Trophoblast cell (in vitro differentiated cells and primary cell): ENCODE measurements at regions not wholly inside any gene's neighbourhood (a gene's known extent, or its start where the extent isn't known, plus 50 kb on each side); places are given as distances from the start of the nearest gene placed in this dataset.

ENCODE experiments used
- DNase-seq, 2 donors: peaks; one replicate each; pipeline ENCODE4 v3.0.0-alpha.2; 2016
- H2AFZ ChIP-seq: 2 replicates; pipeline ENCODE4 v1.6.1; 2013; ENCODE audit warnings: low read length, moderate library complexity, mild to moderate bottlenecking; ENCODE audit not compliant: insufficient read depth, poor library complexity
- H2AK5ac ChIP-seq: 2 replicates; pipeline ENCODE4 v1.6.1; 2013; ENCODE audit warnings: mild to moderate bottlenecking, low read length
- H2BK120ac ChIP-seq: 2 replicates; pipeline ENCODE4 v1.6.1; 2013; ENCODE audit warnings: low read length, mild to moderate bottlenecking, moderate library complexity; ENCODE audit not compliant: insufficient read depth, poor library complexity
- H2BK12ac ChIP-seq: 2 replicates; pipeline ENCODE4 v1.6.1; 2013; ENCODE audit warnings: mild to moderate bottlenecking, low read length, moderate library complexity
- H2BK5ac ChIP-seq: 2 replicates; pipeline ENCODE4 v1.6.1; 2013; ENCODE audit warnings: low read length, low read depth, moderate library complexity, mild to moderate bottlenecking; ENCODE audit not compliant: poor library complexity
- H3K14ac ChIP-seq: 2 replicates; pipeline ENCODE4 v1.6.1; 2013; ENCODE audit warnings: mild to moderate bottlenecking, low read length
- H3K18ac ChIP-seq: 2 replicates; pipeline ENCODE4 v1.6.1; 2013; ENCODE audit warnings: mild to moderate bottlenecking, low read length
- H3K23ac ChIP-seq: 2 replicates; pipeline ENCODE4 v1.6.1; 2013; ENCODE audit warnings: low read length
- H3K27ac ChIP-seq: 2 replicates; pipeline ENCODE4 v1.5.1; 2013; ENCODE audit warnings: low read depth, mild to moderate bottlenecking, inconsistent platforms, low read length, moderate library complexity
- H3K27me3 ChIP-seq: 2 replicates; pipeline ENCODE4 v1.6.1; 2013; ENCODE audit warnings: inconsistent platforms, mild to moderate bottlenecking, low read length, moderate library complexity; ENCODE audit not compliant: insufficient read depth
- H3K36me3 ChIP-seq, 2 experiments: 1 replicate in 1 of 2; 2 replicates in 1 of 2; pipeline ENCODE4 v1.6.1; 2013; ENCODE audit warnings: low read length in 2 of 2, mild to moderate bottlenecking in 2 of 2, moderate library complexity in 1 of 2; ENCODE audit not compliant: insufficient read depth in 2 of 2, control insufficient read depth in 1 of 2
- H3K4ac ChIP-seq: 2 replicates; pipeline ENCODE4 v1.6.1; 2013; ENCODE audit warnings: low read depth, mild to moderate bottlenecking, low read length, moderate library complexity
- H3K4me1 ChIP-seq, 2 experiments: 1 replicate in 1 of 2; 2 replicates in 1 of 2; pipeline ENCODE4 v1.6.1; 2013; ENCODE audit warnings: low read length in 2 of 2, mild to moderate bottlenecking in 2 of 2, moderate library complexity in 1 of 2; ENCODE audit not compliant: insufficient read depth in 2 of 2, control insufficient read depth in 1 of 2
- H3K4me2 ChIP-seq: 2 replicates; pipeline ENCODE4 v1.6.1; 2013; ENCODE audit warnings: inconsistent platforms, mild to moderate bottlenecking, low read length, moderate library complexity
- H3K4me3 ChIP-seq: 2 replicates; pipeline ENCODE4 v1.5.1; 2013; ENCODE audit warnings: mild to moderate bottlenecking, low read depth, low read length, inconsistent platforms
- H3K79me1 ChIP-seq: one replicate; pipeline ENCODE4 v1.6.1; 2013; ENCODE audit warnings: low read length
- H3K79me2 ChIP-seq: 2 replicates; pipeline ENCODE4 v1.6.1; 2013; ENCODE audit warnings: low read length, mild to moderate bottlenecking; ENCODE audit not compliant: control insufficient read depth, insufficient read depth, poor library complexity
- H3K9ac ChIP-seq: 2 replicates; pipeline ENCODE4 v1.6.1; 2013; ENCODE audit warnings: mild to moderate bottlenecking, low read length
- H3K9me3 ChIP-seq: 2 replicates; pipeline ENCODE4 v1.6.1; 2013; ENCODE audit warnings: low read depth, mild to moderate bottlenecking, control low read depth, inconsistent platforms, low read length; ENCODE audit not compliant: insufficient read depth
- H4K12ac ChIP-seq: 2 replicates; pipeline ENCODE4 v1.6.1; 2013; ENCODE audit warnings: low read depth, mild to moderate bottlenecking, low read length, moderate library complexity
- H4K8ac ChIP-seq: 2 replicates; pipeline ENCODE4 v1.6.1; 2013; ENCODE audit warnings: low read depth, mild to moderate bottlenecking, low read length, moderate library complexity
- H4K91ac ChIP-seq: one replicate; pipeline ENCODE4 v1.6.1; 2013; ENCODE audit warnings: low read depth, mild to moderate bottlenecking, low read length, moderate library complexity
- WGBS: extraction: QIAGEN DNeasy Blood & Tissue Kit; methylation state at CpG from one replicate; pipeline ENCODE4 v1.1.7; 2013; ENCODE audit warnings: missing lambda C conversion rate; ENCODE audit not compliant: insufficient read length, insufficient coverage; ENCODE audit errors: extremely low coverage; 5-methylcytosine and 5-hydroxymethylcytosine counted together

DNA sequence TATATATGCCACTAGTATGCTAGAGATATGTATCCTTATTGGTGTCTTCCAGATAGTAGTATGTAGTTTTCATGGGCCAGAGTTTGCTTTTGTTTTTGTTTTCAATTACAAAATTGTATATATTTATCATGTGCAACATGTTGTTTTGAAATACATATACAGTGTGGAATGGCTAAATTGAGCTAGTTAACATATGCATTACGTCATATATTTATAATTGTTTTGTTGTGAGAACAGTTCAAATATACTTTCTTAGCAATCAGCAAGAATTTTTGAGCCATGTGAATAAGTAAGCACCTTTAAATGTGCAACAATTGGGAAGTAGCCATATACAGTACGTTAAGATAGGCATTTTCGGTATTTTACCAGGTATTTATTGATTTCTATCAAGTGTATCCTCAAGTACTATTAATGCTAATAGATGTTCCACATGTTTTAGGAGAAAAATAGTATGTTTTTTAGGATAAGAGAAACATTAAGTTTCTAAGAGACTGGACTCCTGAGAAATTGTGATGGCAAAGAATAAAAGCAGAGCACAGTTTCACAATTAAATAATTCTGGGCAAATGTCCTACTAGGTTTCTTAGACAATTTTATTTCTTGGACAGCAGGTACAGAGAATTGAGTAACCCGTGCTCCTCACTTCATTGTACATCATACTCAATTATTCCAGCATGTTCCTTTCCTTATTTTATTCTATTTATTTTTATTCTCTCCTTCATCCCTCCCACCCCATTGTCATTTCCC, 60.5 kb upstream of the SLC5A12 start:
- Histone ChIP-seq H4K91ac (no peak overlapping the region), H3K4me1 (no peaks in the 10 kb centered on the region), H2BK120ac (no peak overlapping the region), H3K9ac (no peak overlapping the region), H3K23ac (no peak overlapping the region), H3K27ac (no peak overlapping the region), H3K36me3 (no peaks in the 10 kb centered on the region), H3K79me2 (no peaks in the 10 kb centered on the region), H3K14ac (no peak overlapping the region), H3K79me1 (no peaks in the 10 kb centered on the region), H2BK5ac (no peak overlapping the region), H3K9me3 (peaks cover 7% of the 10 kb centered on the region), H4K12ac (no peak overlapping the region), H3K27me3 (no peaks in the 10 kb centered on the region), H2BK12ac (no peak overlapping the region), H3K4me2 (no peak overlapping the region), H4K8ac (no peak overlapping the region), H2AFZ (no peak overlapping the region), H3K18ac (no peak overlapping the region), H3K4me3 (no peak overlapping the region), H3K4ac (no peak overlapping the region), H2AK5ac (no peak overlapping the region)
- no peak for DNase-seq
- no CpG with 5 or more reads among the region's 4 CpGs for WGBS

DNA sequence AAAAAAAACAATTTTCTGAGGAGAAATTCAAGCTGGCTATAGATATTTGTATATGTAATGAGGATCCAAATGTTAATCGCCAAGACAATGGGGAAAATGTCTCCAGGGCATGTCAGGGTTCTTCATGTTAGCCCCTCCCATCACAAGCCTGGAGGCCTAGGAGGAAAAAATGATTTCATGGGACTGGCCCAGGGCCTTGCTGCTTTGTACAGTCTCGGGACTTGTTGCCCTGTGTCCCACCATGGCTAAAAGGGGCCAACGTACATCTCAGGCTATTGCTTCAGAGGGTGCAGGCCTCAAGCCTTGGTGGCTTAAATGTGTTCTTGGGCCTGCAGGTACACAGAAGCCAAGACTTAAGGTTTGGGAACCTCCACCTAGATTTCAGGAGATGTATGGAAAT, 62.1 kb upstream of the SLC5A12 start:
- H2BK12ac ChIP-seq = no peak overlapping the region
- H3K18ac ChIP-seq = no peak overlapping the region
- no peak overlapping the region for H2BK5ac ChIP-seq
- H3K79me1 ChIP-seq = no peaks in the 10 kb centered on the region
- no CpG with 5 or more reads among the region's 3 CpGs for WGBS
- no peaks in the 10 kb centered on the region for H3K27me3 ChIP-seq
- H3K36me3 ChIP-seq = no peaks in the 10 kb centered on the region
- no peak overlapping the region for H3K4ac ChIP-seq
- no peak overlapping the region for H2AK5ac ChIP-seq
- peaks cover 7% of the 10 kb centered on the region for H3K9me3 ChIP-seq
- no peak overlapping the region for H4K12ac ChIP-seq
- H3K4me3 ChIP-seq = no peak overlapping the region
- H3K9ac ChIP-seq = no peak overlapping the region
- no peak for DNase-seq
- no peaks in the 10 kb centered on the region for H3K79me2 ChIP-seq
- H3K4me2 ChIP-seq = no peak overlapping the region
- H3K23ac ChIP-seq = no peak overlapping the region
- H4K8ac ChIP-seq = no peak overlapping the region
- no peak overlapping the region for H4K91ac ChIP-seq
- no peak overlapping the region for H2AFZ ChIP-seq
- no peak overlapping the region for H3K27ac ChIP-seq
- H2BK120ac ChIP-seq = no peak overlapping the region
- no peaks in the 10 kb centered on the region for H3K4me1 ChIP-seq
- H3K14ac ChIP-seq = no peak overlapping the region

DNA sequence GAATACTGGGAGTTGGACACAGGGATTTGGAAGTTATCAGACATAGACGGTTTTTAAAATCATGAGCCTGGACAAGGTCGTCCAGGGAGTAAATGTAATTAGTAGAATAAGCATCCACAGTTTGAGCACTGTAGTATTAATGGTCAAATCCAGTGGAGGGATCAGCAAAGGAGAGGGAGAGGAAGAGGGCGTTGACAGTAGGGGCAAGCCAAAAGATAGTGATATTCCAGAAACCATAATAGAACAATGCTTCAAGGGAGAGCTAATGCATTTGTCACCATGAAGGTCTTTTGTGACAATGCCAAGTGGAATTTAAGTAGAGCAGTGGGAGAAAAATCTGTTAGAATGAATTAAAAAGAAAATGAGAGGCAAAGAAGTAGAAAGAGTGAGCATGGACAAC, 68.9 kb upstream of the SLC5A12 start:
- H3K9ac ChIP-seq = no peak overlapping the region
- no peak overlapping the region for H3K4me2 ChIP-seq
- WGBS = no CpG with 5 or more reads among the region's 3 CpGs
- no peaks in the 10 kb centered on the region for H3K79me2 ChIP-seq
- H2BK5ac ChIP-seq = no peak overlapping the region
- no peaks in the 10 kb centered on the region for H3K27me3 ChIP-seq
- H2BK12ac ChIP-seq = no peak overlapping the region
- H3K23ac ChIP-seq = no peak overlapping the region
- no peak overlapping the region for H3K4me3 ChIP-seq
- no peak overlapping the region for H4K8ac ChIP-seq
- no peak overlapping the region for H2AFZ ChIP-seq
- no peak overlapping the region for H4K12ac ChIP-seq
- no peak overlapping the region for H3K18ac ChIP-seq
- no peak overlapping the region for H3K4ac ChIP-seq
- H3K4me1 ChIP-seq = no peaks in the 10 kb centered on the region
- H3K27ac ChIP-seq = no peak overlapping the region
- no peaks in the 10 kb centered on the region for H3K36me3 ChIP-seq
- no peak overlapping the region for H2AK5ac ChIP-seq
- no peaks in the 10 kb centered on the region for H3K79me1 ChIP-seq
- H4K91ac ChIP-seq = no peak overlapping the region
- DNase-seq = no peak
- H3K14ac ChIP-seq = no peak overlapping the region
- no peak overlapping the region for H2BK120ac ChIP-seq
- no peaks in the 10 kb centered on the region for H3K9me3 ChIP-seq

DNA sequence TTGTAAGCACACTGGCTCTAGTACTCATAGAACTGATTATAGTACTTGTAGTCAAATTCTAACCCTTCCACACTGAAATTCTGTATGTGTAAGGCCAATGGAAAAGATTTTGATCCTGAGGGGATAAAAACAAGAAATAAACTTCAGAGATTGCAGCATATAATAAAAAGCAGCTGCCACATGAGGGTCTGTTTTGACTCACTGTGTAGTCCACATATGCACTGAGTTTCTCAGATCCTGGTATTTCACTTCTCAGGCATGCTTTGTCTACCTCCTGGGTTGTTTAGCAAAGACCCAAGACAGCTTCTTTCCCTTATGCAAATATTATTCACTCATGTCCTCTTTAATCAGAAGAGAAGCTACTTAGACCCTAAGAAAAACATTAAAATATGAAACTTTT, 71.1 kb upstream of the SLC5A12 start:
- Histone ChIP-seq H3K9me3 (no peaks in the 10 kb centered on the region), H4K91ac (no peak overlapping the region), H3K4me2 (no peak overlapping the region), H4K8ac (no peak overlapping the region), H3K4me3 (no peak overlapping the region), H3K23ac (no peak overlapping the region), H3K27ac (no peak overlapping the region), H3K79me1 (no peaks in the 10 kb centered on the region), H2BK120ac (no peak overlapping the region), H3K36me3 (no peaks in the 10 kb centered on the region), H2BK12ac (no peak overlapping the region), H3K4me1 (no peaks in the 10 kb centered on the region), H3K79me2 (no peaks in the 10 kb centered on the region), H3K27me3 (no peaks in the 10 kb centered on the region), H2AK5ac (no peak overlapping the region), H4K12ac (no peak overlapping the region), H3K18ac (no peak overlapping the region), H3K14ac (no peak overlapping the region), H2BK5ac (no peak overlapping the region), H2AFZ (no peak overlapping the region), H3K9ac (no peak overlapping the region), H3K4ac (no peak overlapping the region)
- no peak for DNase-seq
